HG03442 (cell line): ENCODE measurements at regions not wholly inside any gene's neighbourhood (a gene's known extent, or its start where the extent isn't known, plus 50 kb on each side); places are given as distances from the start of the nearest gene placed in this dataset.
"Not testable (repeated sequence)": the region's sequence is repeated elsewhere in the genome, so short reads cannot be mapped to it uniquely, and the experiment has no call there.

Experiments used
- ATAC-seq: cut with Tn5 transposase; IDR thresholded peaks from one replicate; pipeline ENCODE4 v1.9.1; 2021; ENCODE audit warnings: mild to moderate bottlenecking, moderate library complexity; ENCODE audit not compliant: unreplicated experiment

GRCh38 chr6:98014442-98015201, 731.6 kb upstream of the MMS22L start:
- ATAC-seq, result no peak

- ATAC-seq, result no peak
Observed at GRCh38 chr6:98016565-98016964, 733.5 kb upstream of the MMS22L start.

- no peak for ATAC-seq
Observed at GRCh38 chr6:98020222-98020621, 737.2 kb upstream of the MMS22L start.

- no peak for ATAC-seq
Observed at GRCh38 chr6:98024359-98024758, 741.3 kb upstream of the MMS22L start.

GRCh38 chr6:98027898-98028297, 744.9 kb upstream of the MMS22L start:
- no peak for ATAC-seq

- no peak for ATAC-seq
Observed at GRCh38 chr6:98033617-98034016, 750.6 kb upstream of the MMS22L start.

- ATAC-seq, result no peak
Observed at GRCh38 chr6:98036344-98036923, 753.4 kb upstream of the MMS22L start.

GRCh38 chr6:98037571-98037970, 754.6 kb upstream of the MMS22L start:
- no peak for ATAC-seq

GRCh38 chr6:98039443-98039842, 756.4 kb upstream of the MMS22L start:
- no peak for ATAC-seq

- ATAC-seq, result no peak
Observed at GRCh38 chr6:98039904-98040607, 757.0 kb upstream of the MMS22L start.

- no peak for ATAC-seq
Observed at GRCh38 chr6:98041056-98041455, 758.0 kb upstream of the MMS22L start.

- ATAC-seq, result no peak
Observed at GRCh38 chr6:98041921-98042320, 758.9 kb upstream of the MMS22L start.

GRCh38 chr6:98044151-98044561, 761.1 kb upstream of the MMS22L start:
- ATAC-seq, result no peak

GRCh38 chr6:98044791-98045470, 761.9 kb upstream of the MMS22L start:
- no peak for ATAC-seq

- ATAC-seq, result no peak
Observed at GRCh38 chr6:98047164-98047563, 764.1 kb upstream of the MMS22L start.

- no peak for ATAC-seq
Observed at GRCh38 chr6:98047871-98048270, 764.9 kb upstream of the MMS22L start.

- no peak for ATAC-seq
Observed at GRCh38 chr6:98054453-98054852, 771.4 kb upstream of the MMS22L start.

- ATAC-seq, result no peak
Observed at GRCh38 chr6:98056955-98057354, 773.9 kb upstream of the MMS22L start.

GRCh38 chr6:98067375-98067774, 767.0 kb upstream of the POU3F2 start:
- no peak for ATAC-seq

- ATAC-seq, result not testable (repeated sequence)
Observed at GRCh38 chr6:98088537-98088936, 745.8 kb upstream of the POU3F2 start.

- no peak for ATAC-seq
Observed at GRCh38 chr6:98092331-98092730, 742.0 kb upstream of the POU3F2 start.
